H1 (cell line): ENCODE measurements at regions not wholly inside any gene's neighbourhood (a gene's known extent, or its start where the extent isn't known, plus 50 kb on each side); places are given as distances from the start of the nearest gene placed in this dataset.

ENCODE experiments used
- SP2 ChIP-seq: IDR thresholded peaks from 2 replicates; pipeline ENCODE4 v1.6.1; 2012; ENCODE audit warnings: mild to moderate bottlenecking, low read length, inconsistent platforms
- TF ChIP-seq, protein P1 (sequence below): fragments of 300-600 bp; sonication (generic); IDR thresholded peaks from 2 replicates; pipeline ENCODE4 v1.7.1; 2012; ENCODE audit warnings: low read length, moderate library complexity, mild to moderate bottlenecking, inconsistent platforms; ENCODE audit not compliant: insufficient replicate concordance

GRCh38 chr10:8310930-8311329 lies 256.4 kb downstream of the GATA3 start (continued):
- TF ChIP-seq, protein P1, sequence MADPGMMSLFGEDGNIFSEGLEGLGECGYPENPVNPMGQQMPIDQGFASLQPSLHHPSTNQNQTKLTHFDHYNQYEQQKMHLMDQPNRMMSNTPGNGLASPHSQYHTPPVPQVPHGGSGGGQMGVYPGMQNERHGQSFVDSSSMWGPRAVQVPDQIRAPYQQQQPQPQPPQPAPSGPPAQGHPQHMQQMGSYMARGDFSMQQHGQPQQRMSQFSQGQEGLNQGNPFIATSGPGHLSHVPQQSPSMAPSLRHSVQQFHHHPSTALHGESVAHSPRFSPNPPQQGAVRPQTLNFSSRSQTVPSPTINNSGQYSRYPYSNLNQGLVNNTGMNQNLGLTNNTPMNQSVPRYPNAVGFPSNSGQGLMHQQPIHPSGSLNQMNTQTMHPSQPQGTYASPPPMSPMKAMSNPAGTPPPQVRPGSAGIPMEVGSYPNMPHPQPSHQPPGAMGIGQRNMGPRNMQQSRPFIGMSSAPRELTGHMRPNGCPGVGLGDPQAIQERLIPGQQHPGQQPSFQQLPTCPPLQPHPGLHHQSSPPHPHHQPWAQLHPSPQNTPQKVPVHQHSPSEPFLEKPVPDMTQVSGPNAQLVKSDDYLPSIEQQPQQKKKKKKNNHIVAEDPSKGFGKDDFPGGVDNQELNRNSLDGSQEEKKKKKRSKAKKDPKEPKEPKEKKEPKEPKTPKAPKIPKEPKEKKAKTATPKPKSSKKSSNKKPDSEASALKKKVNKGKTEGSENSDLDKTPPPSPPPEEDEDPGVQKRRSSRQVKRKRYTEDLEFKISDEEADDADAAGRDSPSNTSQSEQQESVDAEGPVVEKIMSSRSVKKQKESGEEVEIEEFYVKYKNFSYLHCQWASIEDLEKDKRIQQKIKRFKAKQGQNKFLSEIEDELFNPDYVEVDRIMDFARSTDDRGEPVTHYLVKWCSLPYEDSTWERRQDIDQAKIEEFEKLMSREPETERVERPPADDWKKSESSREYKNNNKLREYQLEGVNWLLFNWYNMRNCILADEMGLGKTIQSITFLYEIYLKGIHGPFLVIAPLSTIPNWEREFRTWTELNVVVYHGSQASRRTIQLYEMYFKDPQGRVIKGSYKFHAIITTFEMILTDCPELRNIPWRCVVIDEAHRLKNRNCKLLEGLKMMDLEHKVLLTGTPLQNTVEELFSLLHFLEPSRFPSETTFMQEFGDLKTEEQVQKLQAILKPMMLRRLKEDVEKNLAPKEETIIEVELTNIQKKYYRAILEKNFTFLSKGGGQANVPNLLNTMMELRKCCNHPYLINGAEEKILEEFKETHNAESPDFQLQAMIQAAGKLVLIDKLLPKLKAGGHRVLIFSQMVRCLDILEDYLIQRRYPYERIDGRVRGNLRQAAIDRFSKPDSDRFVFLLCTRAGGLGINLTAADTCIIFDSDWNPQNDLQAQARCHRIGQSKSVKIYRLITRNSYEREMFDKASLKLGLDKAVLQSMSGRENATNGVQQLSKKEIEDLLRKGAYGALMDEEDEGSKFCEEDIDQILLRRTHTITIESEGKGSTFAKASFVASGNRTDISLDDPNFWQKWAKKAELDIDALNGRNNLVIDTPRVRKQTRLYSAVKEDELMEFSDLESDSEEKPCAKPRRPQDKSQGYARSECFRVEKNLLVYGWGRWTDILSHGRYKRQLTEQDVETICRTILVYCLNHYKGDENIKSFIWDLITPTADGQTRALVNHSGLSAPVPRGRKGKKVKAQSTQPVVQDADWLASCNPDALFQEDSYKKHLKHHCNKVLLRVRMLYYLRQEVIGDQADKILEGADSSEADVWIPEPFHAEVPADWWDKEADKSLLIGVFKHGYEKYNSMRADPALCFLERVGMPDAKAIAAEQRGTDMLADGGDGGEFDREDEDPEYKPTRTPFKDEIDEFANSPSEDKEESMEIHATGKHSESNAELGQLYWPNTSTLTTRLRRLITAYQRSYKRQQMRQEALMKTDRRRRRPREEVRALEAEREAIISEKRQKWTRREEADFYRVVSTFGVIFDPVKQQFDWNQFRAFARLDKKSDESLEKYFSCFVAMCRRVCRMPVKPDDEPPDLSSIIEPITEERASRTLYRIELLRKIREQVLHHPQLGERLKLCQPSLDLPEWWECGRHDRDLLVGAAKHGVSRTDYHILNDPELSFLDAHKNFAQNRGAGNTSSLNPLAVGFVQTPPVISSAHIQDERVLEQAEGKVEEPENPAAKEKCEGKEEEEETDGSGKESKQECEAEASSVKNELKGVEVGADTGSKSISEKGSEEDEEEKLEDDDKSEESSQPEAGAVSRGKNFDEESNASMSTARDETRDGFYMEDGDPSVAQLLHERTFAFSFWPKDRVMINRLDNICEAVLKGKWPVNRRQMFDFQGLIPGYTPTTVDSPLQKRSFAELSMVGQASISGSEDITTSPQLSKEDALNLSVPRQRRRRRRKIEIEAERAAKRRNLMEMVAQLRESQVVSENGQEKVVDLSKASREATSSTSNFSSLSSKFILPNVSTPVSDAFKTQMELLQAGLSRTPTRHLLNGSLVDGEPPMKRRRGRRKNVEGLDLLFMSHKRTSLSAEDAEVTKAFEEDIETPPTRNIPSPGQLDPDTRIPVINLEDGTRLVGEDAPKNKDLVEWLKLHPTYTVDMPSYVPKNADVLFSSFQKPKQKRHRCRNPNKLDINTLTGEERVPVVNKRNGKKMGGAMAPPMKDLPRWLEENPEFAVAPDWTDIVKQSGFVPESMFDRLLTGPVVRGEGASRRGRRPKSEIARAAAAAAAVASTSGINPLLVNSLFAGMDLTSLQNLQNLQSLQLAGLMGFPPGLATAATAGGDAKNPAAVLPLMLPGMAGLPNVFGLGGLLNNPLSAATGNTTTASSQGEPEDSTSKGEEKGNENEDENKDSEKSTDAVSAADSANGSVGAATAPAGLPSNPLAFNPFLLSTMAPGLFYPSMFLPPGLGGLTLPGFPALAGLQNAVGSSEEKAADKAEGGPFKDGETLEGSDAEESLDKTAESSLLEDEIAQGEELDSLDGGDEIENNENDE, result no peak
- no peak for TF ChIP-seq SP2
